NCI-H2196 treated with DMSO at 0.1 percent for 48 hours (cell line): ENCODE measurements at regions not wholly inside any gene's neighbourhood (a gene's known extent, or its start where the extent isn't known, plus 50 kb on each side); places are given as distances from the start of the nearest gene placed in this dataset.

Source experiments
- DNase-seq: peaks from one replicate; lab custom pipeline; 2025; ENCODE audit not compliant: unreplicated experiment; lab: John Stamatoyannopoulos, UW

GRCh38 chr5:40390281-40391149, 289.2 kb upstream of the PTGER4 start:
- no peak for DNase-seq

GRCh38 chr5:40389591-40389990, 290.1 kb upstream of the PTGER4 start:
- no peak for DNase-seq

GRCh38 chr5:40386289-40386688, 293.4 kb upstream of the PTGER4 start:
- DNase-seq = no peak

- no peak for DNase-seq
Measured at GRCh38 chr5:40385544-40385943, 294.2 kb upstream of the PTGER4 start.

- no peak for DNase-seq
Measured at GRCh38 chr5:40384782-40385390, 294.8 kb upstream of the PTGER4 start.

GRCh38 chr5:40383749-40384651, 295.7 kb upstream of the PTGER4 start:
- no peak for DNase-seq

- no peak for DNase-seq
Measured at GRCh38 chr5:40381676-40382363, 297.9 kb upstream of the PTGER4 start.

- DNase-seq = no peak
Measured at GRCh38 chr5:40381016-40381415, 298.7 kb upstream of the PTGER4 start.

GRCh38 chr5:40378396-40379177, 301.1 kb upstream of the PTGER4 start:
- no peak for DNase-seq

GRCh38 chr5:40376566-40376965, 303.1 kb upstream of the PTGER4 start:
- no peak for DNase-seq

- no peak for DNase-seq
Measured at GRCh38 chr5:40374853-40375252, 304.9 kb upstream of the PTGER4 start.

- DNase-seq = no peak
Measured at GRCh38 chr5:40368200-40368599, 311.5 kb upstream of the PTGER4 start.

- no peak for DNase-seq
Measured at GRCh38 chr5:40367255-40367654, 312.5 kb upstream of the PTGER4 start.

- DNase-seq = no peak
Measured at GRCh38 chr5:40365342-40366330, 314.1 kb upstream of the PTGER4 start.

- no peak for DNase-seq
Measured at GRCh38 chr5:40364441-40364840, 315.3 kb upstream of the PTGER4 start.

GRCh38 chr5:40361378-40361777, 318.3 kb upstream of the PTGER4 start:
- no peak for DNase-seq

- no peak for DNase-seq
Measured at GRCh38 chr5:40360685-40361084, 319.0 kb upstream of the PTGER4 start.

- DNase-seq = no peak
Measured at GRCh38 chr5:40359832-40360231, 319.9 kb upstream of the PTGER4 start.

GRCh38 chr5:40359093-40359492, 320.6 kb upstream of the PTGER4 start:
- no peak for DNase-seq
